H7 (cell line): ENCODE measurements at regions not wholly inside any gene's neighbourhood (a gene's known extent, or its start where the extent isn't known, plus 50 kb on each side); places are given as distances from the start of the nearest gene placed in this dataset.
"Not testable (repeated sequence)": the region's sequence is repeated elsewhere in the genome, so short reads cannot be mapped to it uniquely, and the experiment has no call there.

Experiments used
- DNase-seq: peaks from one replicate; pipeline ENCODE4 v3.0.0; 2012
- H3K27me3 ChIP-seq: 2 replicates; pipeline ENCODE4 v1.6.0; 2011; ENCODE audit warnings: mild to moderate bottlenecking, low read length; ENCODE audit not compliant: control insufficient read depth, insufficient read depth
- H3K36me3 ChIP-seq: replicated peaks from 2 replicates; pipeline ENCODE4 v1.5.1; 2011; ENCODE audit warnings: low read length; ENCODE audit not compliant: control insufficient read depth, insufficient read depth
- H3K4me3 ChIP-seq: 2 replicates; pipeline ENCODE4 v1.5.1; 2011; ENCODE audit warnings: low read depth, mild to moderate bottlenecking, control low read depth, low read length, moderate library complexity; ENCODE audit not compliant: insufficient read depth

DNA sequence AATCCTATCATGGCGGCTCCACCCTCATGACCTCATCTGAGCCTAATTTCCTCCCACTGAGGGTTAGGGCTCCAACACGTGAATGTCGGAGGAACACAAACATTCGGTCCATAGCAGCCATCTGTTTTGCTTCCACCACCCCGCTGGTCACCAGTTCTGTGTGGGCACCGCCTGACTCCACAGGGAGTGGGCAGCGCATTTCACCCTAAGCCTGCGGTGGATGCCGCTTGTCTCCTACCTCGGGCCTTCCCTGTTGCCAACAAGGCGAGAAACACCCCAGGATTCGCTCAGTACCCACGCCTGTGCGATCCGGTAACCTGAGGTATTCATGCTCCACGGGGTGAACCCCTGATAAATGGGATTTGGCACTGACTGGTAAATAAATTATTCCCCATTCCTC, 95.2 kb upstream of the PPP2R5C start:
- H3K27me3 ChIP-seq = no peaks in the 10 kb centered on the region; the same call in 1 of the 2 replicates
- no peak overlapping the region for H3K4me3 ChIP-seq
- H3K36me3 ChIP-seq = no peaks in the 10 kb centered on the region
- DNase-seq = no peak

DNA sequence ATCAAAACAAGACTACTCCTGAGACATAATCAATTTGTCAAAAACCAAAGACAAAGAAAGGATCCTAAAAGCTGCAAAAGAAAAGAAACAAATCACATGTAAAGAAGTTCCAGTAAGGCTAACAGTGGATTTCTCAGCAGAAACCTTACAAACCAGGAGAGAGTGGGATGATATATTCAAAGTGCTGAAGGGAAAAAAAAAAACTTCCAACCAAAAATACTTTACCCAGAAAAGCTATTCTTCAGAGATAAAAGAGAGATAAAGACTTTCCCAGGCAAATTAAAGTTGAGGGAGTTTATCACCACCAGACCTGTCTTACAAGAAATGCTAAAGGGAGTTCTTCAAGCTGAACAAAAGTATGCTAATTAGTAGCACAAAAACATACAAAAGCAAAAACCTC, 91.9 kb upstream of the PPP2R5C start:
- Histone ChIP-seq H3K27me3 (no peaks in the 10 kb centered on the region), H3K4me3 (no peak overlapping the region), H3K36me3 (no peaks in the 10 kb centered on the region)
- no peak for DNase-seq

DNA sequence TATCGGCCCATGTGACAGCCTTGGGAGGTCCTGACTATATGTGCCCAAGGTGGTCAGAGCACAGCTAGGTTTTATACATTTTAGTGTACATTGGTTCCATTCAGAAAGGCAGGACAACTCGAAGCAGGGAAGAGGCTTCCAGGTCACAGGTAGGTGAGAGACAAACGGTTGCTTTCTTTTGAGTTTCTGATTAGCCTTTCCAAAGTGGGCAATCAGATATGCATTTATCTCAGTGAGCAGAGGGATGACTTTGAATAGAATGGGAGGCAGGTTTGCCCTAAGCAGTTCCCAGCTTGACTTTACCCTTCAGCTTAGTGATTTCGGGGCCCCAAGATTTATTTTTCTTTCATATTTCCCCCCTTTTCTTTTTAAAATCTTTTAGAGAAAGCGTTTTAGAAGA, 87.6 kb upstream of the PPP2R5C start:
- no peak for DNase-seq
- Histone ChIP-seq H3K4me3 (no peak overlapping the region), H3K27me3 (no peaks in the 10 kb centered on the region), H3K36me3 (no peaks in the 10 kb centered on the region)

DNA sequence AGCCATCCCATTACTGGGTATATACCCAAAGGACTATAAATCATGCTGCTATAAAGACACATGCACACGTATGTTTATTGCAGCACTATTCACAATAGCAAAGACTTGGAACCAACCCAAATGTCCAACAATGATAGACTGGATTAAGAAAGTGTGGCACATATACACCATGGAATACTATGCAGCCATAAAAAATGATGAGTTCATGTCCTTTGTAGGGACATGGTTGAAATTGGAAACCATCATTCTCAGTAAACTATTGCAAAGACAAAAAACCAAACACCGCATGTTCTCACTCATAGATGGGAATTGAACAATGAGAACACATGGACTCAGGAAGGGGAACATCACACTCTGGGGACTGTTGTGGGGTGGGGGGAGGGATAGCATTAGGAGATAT, 85.7 kb upstream of the PPP2R5C start:
- not testable (repeated sequence) for H3K27me3 ChIP-seq, DNase-seq, H3K36me3 ChIP-seq, H3K4me3 ChIP-seq

DNA sequence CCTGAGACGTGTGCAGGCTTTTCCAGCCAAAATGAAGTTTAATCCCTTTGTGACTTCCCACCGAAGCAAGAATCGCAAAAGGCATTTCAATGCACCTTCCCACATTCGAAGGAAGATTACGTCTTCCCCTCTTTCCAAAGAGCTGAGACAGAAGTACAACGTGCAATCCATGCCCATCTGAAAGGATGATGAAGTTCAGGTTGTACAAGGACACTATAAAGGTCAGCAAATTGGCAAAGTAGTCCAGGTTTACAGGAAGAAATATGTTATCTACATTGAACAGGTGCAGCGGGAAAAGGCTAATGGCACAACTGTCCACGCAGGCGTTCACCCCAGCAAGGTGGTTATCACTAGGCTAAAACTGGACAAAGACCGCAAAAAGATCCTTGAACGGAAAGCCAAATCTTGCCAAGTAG, 83.6 kb upstream of the PPP2R5C start:
- H3K27me3 ChIP-seq, H3K4me3 ChIP-seq, DNase-seq, H3K36me3 ChIP-seq: not testable (repeated sequence)

DNA sequence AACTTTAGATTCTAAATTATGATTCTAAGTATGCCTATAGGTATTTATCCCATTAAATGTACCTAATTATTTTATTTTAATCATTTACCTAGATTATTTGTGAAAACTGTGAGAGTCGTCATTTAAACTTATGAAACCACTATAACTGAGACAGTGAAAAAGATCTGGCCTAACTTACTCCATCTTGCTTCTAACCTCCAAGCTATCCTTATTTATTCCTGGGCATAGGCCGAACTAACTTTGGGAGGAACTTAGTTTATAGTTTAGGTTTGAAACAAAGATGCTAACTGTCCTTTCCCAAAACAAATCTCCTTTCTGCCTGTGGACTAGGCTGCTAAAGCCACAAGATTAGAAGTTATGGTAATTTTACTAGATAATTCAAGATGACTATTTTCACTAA, 79.7 kb upstream of the PPP2R5C start:
- H3K4me3 ChIP-seq = no peak overlapping the region
- DNase-seq = no peak
- H3K27me3 ChIP-seq = peaks cover 15% of the 10 kb centered on the region
- H3K36me3 ChIP-seq = no peaks in the 10 kb centered on the region

DNA sequence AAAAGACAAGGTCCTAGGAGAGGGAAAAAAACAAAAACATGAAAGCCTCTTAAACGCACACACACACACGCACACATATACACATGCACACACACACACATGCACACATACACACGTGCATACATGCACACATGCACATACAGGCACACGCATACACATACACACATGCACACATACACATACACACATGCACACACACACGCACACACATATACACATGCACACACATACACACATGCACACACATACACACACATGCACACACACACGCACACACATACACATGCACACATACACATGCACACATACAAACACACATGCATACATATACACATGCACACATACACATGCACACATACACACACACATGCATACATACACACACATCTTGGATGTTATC, 78.1 kb upstream of the PPP2R5C start:
- peaks cover 15% of the 10 kb centered on the region for H3K27me3 ChIP-seq
- DNase-seq = no peak
- no peaks in the 10 kb centered on the region for H3K36me3 ChIP-seq
- H3K4me3 ChIP-seq = no peak overlapping the region

DNA sequence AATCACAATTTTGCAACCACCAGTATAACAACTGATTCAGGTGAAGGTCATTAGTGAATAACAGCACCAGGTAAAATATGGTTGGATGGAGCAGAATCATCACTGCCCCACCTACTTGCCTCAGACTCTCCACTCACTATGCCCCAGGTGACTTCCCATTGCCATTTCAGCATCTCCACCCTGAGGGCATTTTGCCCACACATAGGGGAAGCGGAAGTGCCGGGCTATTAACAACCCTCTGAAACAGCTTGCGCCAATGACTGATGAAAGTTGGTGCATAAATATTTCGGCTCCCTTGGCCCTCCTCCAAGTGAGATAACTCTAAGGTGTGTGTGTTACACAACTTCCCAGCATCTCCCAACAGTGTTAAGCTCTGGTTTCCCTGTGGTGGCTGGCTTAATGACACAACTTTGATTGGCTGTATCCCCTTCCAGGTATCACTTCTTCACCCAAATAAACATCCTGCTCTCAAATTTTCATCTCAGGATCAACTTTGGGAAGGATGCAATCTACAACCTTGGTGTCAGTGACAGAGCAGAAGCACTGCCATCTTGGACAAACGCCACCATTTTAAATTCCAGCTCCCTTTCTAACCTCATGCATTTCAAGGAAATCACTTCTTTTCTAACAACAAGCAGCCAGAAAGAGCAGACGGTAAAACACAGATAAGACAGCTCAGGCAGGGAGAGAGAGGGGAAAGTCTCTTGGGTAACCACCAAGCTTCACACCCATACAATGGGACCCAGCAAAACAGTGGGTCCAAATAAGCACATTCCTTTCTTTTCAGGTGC, 73.6 kb upstream of the PPP2R5C start:
- H3K4me3 ChIP-seq = no peak overlapping the region

DNA sequence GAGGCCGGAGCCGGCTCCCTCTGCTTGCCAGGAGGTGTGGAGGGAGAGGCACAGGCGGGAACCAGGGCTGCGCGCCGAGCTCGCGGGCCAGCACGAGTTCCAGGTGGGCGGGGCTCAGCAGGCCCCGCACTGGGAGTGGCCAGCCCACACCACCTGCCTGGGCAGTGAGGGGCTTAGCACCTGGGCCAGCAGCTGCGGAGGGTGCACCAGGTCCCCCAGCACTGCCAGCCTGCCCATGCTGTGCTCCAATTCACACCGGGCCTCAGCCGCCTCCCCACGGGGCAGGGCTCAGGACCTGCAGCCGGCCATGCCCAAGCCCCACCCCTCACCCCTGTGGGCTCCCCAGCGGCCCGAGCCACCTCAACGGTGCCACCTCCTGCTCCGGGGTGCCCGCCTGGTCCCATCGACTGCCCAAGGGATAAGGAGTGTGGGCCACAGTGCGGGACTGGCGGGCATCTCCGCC, 72.4 kb upstream of the PPP2R5C start:
- Histone ChIP-seq H3K36me3 (no peaks in the 10 kb centered on the region), H3K4me3 (no peak overlapping the region), H3K27me3 (peaks cover 13% of the 10 kb centered on the region)
- DNase-seq = no peak

More for the DNA sequence above, 73.6 kb upstream of the PPP2R5C start:
- Histone ChIP-seq H3K27me3 (peaks cover 15% of the 10 kb centered on the region), H3K36me3 (no peaks in the 10 kb centered on the region)
- DNase-seq = no peak

DNA sequence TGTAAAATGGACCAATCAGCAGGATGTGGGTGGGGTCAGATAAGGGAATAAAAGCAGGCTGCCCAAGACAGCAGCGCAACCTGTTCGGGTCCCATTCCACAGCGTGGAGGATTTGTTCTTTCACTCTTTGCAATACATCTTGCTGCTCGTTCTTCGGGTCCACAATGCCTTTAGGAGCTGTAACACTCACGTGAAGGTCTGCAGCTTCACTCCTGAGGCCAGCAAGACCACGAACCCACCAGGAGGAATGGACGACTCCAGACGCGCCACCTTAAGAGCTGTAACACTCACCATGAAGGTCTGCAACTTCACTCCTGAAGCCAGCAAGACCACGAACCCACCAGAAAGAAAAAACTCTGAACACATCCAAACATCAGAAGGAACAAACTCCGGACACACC, 71.5 kb upstream of the PPP2R5C start:
- not testable (repeated sequence) for H3K36me3 ChIP-seq, H3K4me3 ChIP-seq, DNase-seq, H3K27me3 ChIP-seq

DNA sequence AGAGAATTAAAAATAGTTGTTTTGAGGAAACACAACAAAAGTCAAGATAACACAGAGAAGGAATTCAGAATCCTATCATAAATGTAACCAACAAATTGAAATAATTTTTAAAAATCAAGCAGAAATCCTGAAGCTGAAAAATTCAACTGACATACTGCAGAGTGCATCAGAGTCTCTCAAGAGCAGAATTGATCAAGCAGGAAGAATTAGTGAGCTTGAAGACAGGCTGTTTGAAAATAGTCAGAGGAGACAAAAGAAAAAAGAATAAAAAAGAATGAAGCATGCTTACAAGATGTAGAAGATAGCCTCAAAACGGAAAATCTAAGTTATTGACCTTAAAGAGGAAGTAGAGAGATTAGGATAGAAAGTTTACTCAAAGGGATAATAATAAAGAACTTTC, 65.8 kb upstream of the PPP2R5C start:
- DNase-seq = no peak
- no peak overlapping the region for H3K4me3 ChIP-seq
- H3K27me3 ChIP-seq = no peaks in the 10 kb centered on the region
- H3K36me3 ChIP-seq = no peaks in the 10 kb centered on the region

DNA sequence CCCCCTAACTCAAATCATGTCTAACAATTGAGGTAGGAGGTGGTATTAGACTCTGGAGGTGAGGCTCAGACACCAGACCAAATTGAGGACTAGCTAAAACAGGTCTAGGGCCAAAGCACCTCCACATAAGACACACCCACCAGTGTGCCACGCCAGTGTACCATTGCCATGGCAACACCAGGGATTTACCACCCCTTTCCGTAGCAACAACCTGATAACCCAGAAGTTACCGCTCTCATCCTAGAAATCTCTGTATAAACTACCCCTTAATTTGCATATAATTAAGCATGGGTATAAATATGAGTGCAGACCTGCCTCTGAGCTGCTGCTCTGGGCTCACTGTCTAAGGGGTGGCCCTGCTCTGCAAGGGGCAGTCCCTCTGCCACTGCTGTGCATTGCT, 57.4 kb upstream of the PPP2R5C start:
- H3K4me3 ChIP-seq = no peak overlapping the region
- DNase-seq = no peak
- no peaks in the 10 kb centered on the region for H3K36me3 ChIP-seq
- peaks cover 19% of the 10 kb centered on the region for H3K27me3 ChIP-seq

DNA sequence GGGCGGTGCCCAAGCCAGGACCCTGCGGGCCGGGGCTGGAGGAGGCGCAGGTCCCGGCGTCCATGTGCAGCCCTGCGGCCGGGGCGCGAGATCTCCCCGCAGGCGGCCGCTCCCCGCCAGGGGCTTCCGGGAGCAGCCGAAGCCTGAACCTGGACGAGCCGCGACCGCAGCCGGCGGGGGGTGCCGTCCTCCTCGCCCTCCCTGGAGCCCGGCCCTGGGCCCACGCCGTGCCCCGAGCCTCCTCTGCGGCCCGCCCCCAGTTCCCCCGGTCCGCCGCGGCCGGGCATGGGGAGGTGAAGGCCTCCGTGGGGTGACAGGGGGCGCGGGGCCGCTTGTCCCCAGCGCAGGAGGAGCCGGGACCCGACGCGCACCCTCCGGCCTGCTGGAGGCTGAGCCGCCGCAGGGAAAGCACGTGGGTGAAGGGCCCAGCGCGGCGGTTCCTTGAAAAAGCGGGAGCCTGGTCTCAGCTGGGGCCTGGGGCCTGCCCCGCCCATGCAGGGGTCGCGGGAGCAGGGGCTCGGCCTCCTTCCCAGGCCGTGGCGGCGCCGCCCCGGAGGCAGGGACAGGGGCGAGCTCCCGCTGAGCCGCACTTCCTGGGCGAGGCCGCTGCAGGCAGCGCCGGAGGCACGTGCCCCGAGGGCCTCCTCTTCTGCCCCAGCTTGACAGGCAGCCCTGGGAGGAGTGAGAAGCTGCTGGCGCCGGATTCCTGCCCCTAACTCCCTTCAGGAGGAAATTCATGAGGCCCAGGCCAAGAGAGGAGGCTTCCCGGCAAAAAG, 55.6 kb upstream of the PPP2R5C start:
- no peaks in the 10 kb centered on the region for H3K36me3 ChIP-seq
- peaks cover 19% of the 10 kb centered on the region for H3K27me3 ChIP-seq
- H3K4me3 ChIP-seq = peak overlapping the region; percentile 22; the same call in 1 of the 2 replicates
- DNase-seq = peak; percentile 64

DNA sequence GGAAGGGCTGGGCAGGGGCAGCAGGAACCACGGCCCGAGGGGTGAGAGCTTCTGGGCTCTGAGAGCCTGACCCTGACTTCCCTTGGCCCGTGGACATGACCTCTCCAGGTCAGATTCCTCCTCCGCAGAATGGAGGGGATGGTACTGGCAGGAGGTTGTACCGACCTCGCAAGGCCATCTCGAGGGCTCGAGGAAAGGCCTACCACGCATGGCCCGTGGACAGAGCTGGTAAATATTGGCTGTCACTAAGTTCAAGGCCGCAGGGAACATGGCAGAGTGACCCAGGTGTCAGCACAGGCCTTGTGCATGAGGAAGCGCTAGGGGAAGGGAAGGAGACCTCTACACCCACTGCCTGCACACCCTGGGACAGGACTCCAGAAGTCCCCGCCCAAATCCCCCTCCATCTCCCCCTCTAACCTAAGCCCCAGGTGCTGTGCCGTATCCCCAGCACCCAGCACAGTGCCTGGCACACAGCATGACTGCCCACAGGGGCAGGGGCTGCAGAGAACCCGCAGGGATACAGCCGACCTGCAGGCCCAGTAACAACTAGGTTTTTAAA, 54.9 kb upstream of the PPP2R5C start:
- H3K4me3 ChIP-seq = no peak overlapping the region
- no peak for DNase-seq
- H3K27me3 ChIP-seq = peaks cover 19% of the 10 kb centered on the region

More for the DNA sequence above, 54.9 kb upstream of the PPP2R5C start:
- no peaks in the 10 kb centered on the region for H3K36me3 ChIP-seq
